Calu3 (cell line): ENCODE measurements at regions not wholly inside any gene's neighbourhood (a gene's known extent, or its start where the extent isn't known, plus 50 kb on each side); places are given as distances from the start of the nearest gene placed in this dataset.
"Not testable (repeated sequence)": the region's sequence is repeated elsewhere in the genome, so short reads cannot be mapped to it uniquely, and the experiment has no call there.

Source experiments
- BruUV-seq: library from RNA; stranded (reverse); fragments of 400-500 nt; replicated peaks from 2 replicates; lab custom pipeline; 2021; lab: Mats Ljungman, UMichigan
- CTCF ChIA-PET: fragments of 300-600 bp; sonication (Branson Sonifier 250); formaldehyde crosslinking; loops from one replicate; lab custom pipeline; 2022; ENCODE audit warnings: antibody characterized with exemption; lab: Charles Lee
- DNase-seq: peaks from one replicate; pipeline ENCODE4 v3.0.0; 2022
- H3K27ac Mint-ChIP-seq: one replicate; pipeline ENCODE4 v1.8.0; 2022; ENCODE audit warnings: mixed read lengths; ENCODE audit not compliant: unreplicated experiment
- H3K27me3 Mint-ChIP-seq: one replicate; pipeline ENCODE4 v1.8.0; 2022; ENCODE audit warnings: mixed read lengths; ENCODE audit not compliant: unreplicated experiment
- H3K36me3 Mint-ChIP-seq: one replicate; pipeline ENCODE4 v1.8.0; 2022; ENCODE audit warnings: mild to moderate bottlenecking, moderate library complexity, mixed read lengths; ENCODE audit not compliant: insufficient read depth, unreplicated experiment
- H3K4me1 Mint-ChIP-seq: one replicate; pipeline ENCODE4 v1.8.0; 2022; ENCODE audit warnings: mild to moderate bottlenecking, low read depth, mixed read lengths; ENCODE audit not compliant: unreplicated experiment
- H3K4me3 Mint-ChIP-seq: one replicate; pipeline ENCODE4 v1.8.0; 2022; ENCODE audit warnings: mild to moderate bottlenecking, low read depth, moderate library complexity, mixed read lengths; ENCODE audit not compliant: unreplicated experiment
- H3K9me3 Mint-ChIP-seq: one replicate; pipeline ENCODE4 v1.8.0; 2022; ENCODE audit warnings: low read depth, mixed read lengths; ENCODE audit not compliant: unreplicated experiment
- intact Hi-C: fragments of 100-400 bp; cut with micrococcal nuclease; formaldehyde crosslinking; loops from one replicate; pipeline ENCODE4 v1.10.0; 2022; ENCODE audit not compliant: unreplicated experiment
- TF ChIP-seq, protein P1 (sequence below): fragments of 200-600 bp; IDR thresholded peaks from one replicate; pipeline ENCODE4 v1.8.0; 2022; ENCODE audit warnings: antibody characterized with exemption; ENCODE audit not compliant: unreplicated experiment

DNA sequence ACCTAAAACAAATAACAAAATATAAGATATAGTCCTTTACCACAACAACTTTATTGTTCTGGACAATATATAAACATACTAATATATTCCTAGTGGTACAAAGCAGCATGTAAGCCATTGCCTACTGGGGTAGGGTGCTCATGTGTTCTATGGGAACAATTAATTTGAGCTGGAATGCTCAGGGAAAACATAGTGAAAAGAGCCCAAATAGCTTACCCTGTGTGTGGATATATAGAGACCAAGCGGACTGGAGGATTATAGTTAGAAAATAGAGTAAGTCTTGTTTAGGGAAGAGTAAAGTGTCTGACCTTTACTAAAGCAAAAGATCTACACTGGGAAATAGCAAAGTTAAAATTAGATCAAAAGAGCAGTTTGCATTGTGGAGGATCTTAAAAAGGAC lies 64.8 kb downstream of the MAD2L1 start:
- Mint-ChIP-seq H3K4me1 (peaks cover 22% of the 10 kb centered on the region), H3K4me3 (no peak overlapping the region), H3K27ac (no peak overlapping the region), H3K27me3 (no peaks in the 10 kb centered on the region), H3K36me3 (no peaks in the 10 kb centered on the region), H3K9me3 (no peaks in the 10 kb centered on the region)
- CTCF ChIA-PET: no interaction called here
- TF ChIP-seq, protein P1, sequence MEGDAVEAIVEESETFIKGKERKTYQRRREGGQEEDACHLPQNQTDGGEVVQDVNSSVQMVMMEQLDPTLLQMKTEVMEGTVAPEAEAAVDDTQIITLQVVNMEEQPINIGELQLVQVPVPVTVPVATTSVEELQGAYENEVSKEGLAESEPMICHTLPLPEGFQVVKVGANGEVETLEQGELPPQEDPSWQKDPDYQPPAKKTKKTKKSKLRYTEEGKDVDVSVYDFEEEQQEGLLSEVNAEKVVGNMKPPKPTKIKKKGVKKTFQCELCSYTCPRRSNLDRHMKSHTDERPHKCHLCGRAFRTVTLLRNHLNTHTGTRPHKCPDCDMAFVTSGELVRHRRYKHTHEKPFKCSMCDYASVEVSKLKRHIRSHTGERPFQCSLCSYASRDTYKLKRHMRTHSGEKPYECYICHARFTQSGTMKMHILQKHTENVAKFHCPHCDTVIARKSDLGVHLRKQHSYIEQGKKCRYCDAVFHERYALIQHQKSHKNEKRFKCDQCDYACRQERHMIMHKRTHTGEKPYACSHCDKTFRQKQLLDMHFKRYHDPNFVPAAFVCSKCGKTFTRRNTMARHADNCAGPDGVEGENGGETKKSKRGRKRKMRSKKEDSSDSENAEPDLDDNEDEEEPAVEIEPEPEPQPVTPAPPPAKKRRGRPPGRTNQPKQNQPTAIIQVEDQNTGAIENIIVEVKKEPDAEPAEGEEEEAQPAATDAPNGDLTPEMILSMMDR: no peak
- BruUV-seq: no TSS peak
- intact Hi-C loops: no loop called here
- DNase-seq: no peak

DNA sequence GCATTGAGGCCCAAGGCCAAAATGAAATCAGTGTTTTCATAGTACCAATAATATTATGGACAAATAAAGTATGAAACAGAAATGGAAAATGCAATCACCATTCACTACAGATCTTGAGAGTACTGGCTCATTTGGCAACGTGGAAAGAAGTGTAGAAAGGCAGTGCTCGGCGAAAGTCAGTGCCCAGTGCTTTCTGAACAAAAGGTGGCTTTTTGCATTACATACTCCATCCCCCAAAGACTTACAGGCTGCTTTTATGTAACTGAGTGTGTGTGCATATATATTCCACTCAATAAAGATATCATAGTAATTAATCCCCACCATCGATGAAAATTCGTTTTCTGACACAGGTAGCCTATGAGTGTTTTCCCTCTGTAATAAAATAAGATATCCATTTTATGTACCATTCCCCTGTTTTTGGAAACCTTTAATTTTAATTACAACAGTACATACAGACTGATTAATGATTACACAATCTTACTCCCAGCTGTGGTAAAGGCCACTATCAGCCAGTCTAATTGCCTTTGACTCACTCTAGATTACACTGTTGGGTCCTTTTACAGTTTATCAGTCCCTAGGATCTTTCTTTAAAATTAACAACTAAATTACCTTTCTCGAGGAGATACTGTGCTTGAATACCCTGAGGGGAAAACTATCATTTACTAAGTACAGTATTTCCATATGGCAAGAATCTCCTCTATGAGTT lies 65.9 kb downstream of the MAD2L1 start:
- intact Hi-C loops: no loop called here
- Mint-ChIP-seq H3K4me1 (peaks cover 22% of the 10 kb centered on the region), H3K27me3 (no peaks in the 10 kb centered on the region), H3K27ac (no peak overlapping the region), H3K4me3 (no peak overlapping the region), H3K36me3 (no peaks in the 10 kb centered on the region), H3K9me3 (no peaks in the 10 kb centered on the region)
- no peak for DNase-seq
- CTCF ChIA-PET: no interaction called here
- TF ChIP-seq, protein P1: no peak
- no TSS peak for BruUV-seq

DNA sequence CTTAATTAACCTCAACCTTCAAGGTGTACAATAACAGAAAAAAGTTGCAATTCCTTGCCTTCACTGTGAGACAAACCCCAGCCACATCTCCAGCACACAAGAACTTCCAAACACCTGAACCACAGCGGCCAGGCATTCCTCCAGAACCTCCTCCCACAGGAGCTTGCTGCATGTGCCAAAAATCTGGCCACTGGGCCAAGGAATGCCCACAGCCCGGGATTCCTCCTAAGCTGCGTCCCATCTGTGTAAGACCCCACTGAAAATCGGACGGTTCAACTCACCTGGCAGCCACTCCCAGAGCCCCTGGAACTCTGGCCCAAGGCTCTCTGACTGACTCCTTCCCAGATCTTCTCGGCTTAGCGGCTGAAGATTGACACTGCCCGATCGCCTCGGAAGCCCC lies 70.6 kb downstream of the MAD2L1 start:
- H3K36me3 Mint-ChIP-seq, intact Hi-C loops, H3K27ac Mint-ChIP-seq, DNase-seq, H3K27me3 Mint-ChIP-seq, BruUV-seq, CTCF ChIA-PET, H3K4me3 Mint-ChIP-seq, H3K9me3 Mint-ChIP-seq: not testable (repeated sequence)
- peaks cover 16% of the 10 kb centered on the region for H3K4me1 Mint-ChIP-seq

DNA sequence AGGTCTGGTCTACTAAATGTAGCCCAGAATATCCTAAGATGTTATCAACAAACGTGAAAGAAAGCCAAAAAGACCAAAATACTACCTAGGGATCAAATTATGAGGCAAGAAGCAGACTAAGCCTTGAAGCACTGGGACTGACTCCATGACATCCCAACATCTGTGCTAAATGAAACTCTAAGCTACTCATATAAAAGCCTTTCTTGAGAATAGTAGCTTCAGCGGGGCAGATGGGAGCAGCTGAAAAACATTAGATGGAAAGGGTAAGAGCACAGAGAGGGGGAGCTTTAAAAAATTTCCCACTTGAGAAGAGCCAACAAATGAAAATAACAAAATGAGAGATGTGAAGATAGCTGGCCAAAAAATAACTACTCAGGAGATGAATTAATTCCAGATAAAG lies 81.7 kb downstream of the MAD2L1 start:
- Mint-ChIP-seq H3K4me3 (no peak overlapping the region), H3K4me1 (no peaks in the 10 kb centered on the region), H3K9me3 (no peaks in the 10 kb centered on the region), H3K27me3 (no peaks in the 10 kb centered on the region), H3K27ac (no peak overlapping the region), H3K36me3 (no peaks in the 10 kb centered on the region)
- no peak for DNase-seq
- intact Hi-C loops: no loop called here
- TF ChIP-seq, protein P1: no peak
- CTCF ChIA-PET: no interaction called here
- no TSS peak for BruUV-seq

DNA sequence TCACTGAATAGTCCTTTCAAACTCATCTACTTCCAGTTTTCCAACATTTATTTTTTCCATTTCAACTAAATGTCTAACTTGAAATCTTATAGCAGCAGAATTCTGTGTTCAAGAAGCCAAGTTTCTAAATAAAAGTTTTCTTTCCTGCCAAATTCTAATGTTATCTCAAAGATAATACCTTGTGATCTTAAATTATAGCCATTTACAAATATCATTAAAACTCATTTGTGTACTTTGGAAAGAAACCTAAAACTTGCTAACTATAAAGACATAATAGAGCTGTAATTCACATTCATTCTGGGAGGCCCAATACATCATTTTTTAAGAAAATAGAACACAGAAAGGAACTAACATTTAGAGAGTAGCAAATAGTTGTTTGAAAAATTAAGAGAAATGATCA lies 83.9 kb downstream of the MAD2L1 start:
- no TSS peak for BruUV-seq
- TF ChIP-seq, protein P1: no peak
- Mint-ChIP-seq H3K36me3 (no peaks in the 10 kb centered on the region), H3K4me3 (no peak overlapping the region), H3K4me1 (no peaks in the 10 kb centered on the region), H3K9me3 (no peaks in the 10 kb centered on the region), H3K27me3 (no peaks in the 10 kb centered on the region), H3K27ac (no peak overlapping the region)
- intact Hi-C loops: no loop called here
- CTCF ChIA-PET: no interaction called here
- no peak for DNase-seq
